GM21360 (cell line): ENCODE measurements at regions not wholly inside any gene's neighbourhood (a gene's known extent, or its start where the extent isn't known, plus 50 kb on each side); places are given as distances from the start of the nearest gene placed in this dataset.

Experiments
- ATAC-seq: cut with Tn5 transposase; IDR thresholded peaks from one replicate; pipeline ENCODE4 v1.9.1; 2021; ENCODE audit warnings: mild to moderate bottlenecking, moderate library complexity; ENCODE audit not compliant: unreplicated experiment

GRCh38 chr1:116261227-116261626 is 111.8 kb upstream of the ATP1A1 start:
- ATAC-seq = no peak

GRCh38 chr1:116262207-116262994 is 110.6 kb upstream of the ATP1A1 start:
- ATAC-seq = no peak

GRCh38 chr1:116262995-116263385 is 110.1 kb upstream of the ATP1A1 start:
- ATAC-seq = no peak

- ATAC-seq = no peak
These were observed 106.8 kb upstream of the ATP1A1 start for GRCh38 chr1:116265931-116266863.

GRCh38 chr1:116266864-116267212 is 106.2 kb upstream of the ATP1A1 start:
- no peak for ATAC-seq

GRCh38 chr1:116268211-116268610 is 104.8 kb upstream of the ATP1A1 start:
- no peak for ATAC-seq

- no peak for ATAC-seq
These were observed 102.6 kb upstream of the ATP1A1 start for GRCh38 chr1:116270316-116271057.

GRCh38 chr1:116273042-116273783 is 99.8 kb upstream of the ATP1A1 start:
- no peak for ATAC-seq

GRCh38 chr1:116276532-116276931 is 96.5 kb upstream of the ATP1A1 start:
- ATAC-seq = no peak

- ATAC-seq = no peak
These were observed 95.1 kb upstream of the ATP1A1 start for GRCh38 chr1:116277840-116278540.

GRCh38 chr1:116278541-116278866 is 94.5 kb upstream of the ATP1A1 start:
- no peak for ATAC-seq

- ATAC-seq = no peak
These were observed 93.3 kb upstream of the ATP1A1 start for GRCh38 chr1:116279715-116280114.

- ATAC-seq = no peak
These were observed 88.1 kb upstream of the ATP1A1 start for GRCh38 chr1:116284819-116285390.

GRCh38 chr1:116286541-116286971 is 86.5 kb upstream of the ATP1A1 start:
- no peak for ATAC-seq

GRCh38 chr1:116287341-116288200 is 85.5 kb upstream of the ATP1A1 start:
- no peak for ATAC-seq

GRCh38 chr1:116288201-116288598 is 84.8 kb upstream of the ATP1A1 start:
- peak; percentile 71 for ATAC-seq

- ATAC-seq = no peak
These were observed 83.9 kb upstream of the ATP1A1 start for GRCh38 chr1:116289193-116289592.

GRCh38 chr1:116290085-116290705 is 82.8 kb upstream of the ATP1A1 start:
- ATAC-seq = no peak
